ENCODE measurements at regions not wholly inside any gene's neighbourhood (a gene's known extent, or its start where the extent isn't known, plus 50 kb on each side); places are given as distances from the start of the nearest gene placed in this dataset.

DNA sequence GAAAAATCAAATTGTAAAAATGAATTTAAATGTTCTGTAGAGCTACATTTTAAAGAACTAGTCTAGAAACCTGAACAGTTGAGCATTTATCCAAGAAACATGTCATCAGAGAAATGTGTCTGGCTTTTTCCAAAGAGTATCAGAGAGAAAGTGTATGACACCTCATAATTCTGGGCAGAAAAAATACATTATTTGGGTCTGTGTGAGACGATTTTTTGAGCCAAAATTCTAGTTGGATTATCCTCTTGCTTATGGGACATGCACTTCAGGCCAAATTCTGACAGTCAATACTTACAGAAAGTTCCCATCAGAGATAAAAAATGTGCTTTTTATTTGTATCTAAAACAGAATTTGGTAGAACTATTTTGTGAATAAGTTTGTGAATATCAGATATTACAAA is 1242.7 kb downstream of the EPHA7 start:
- H3K27ac ChIP-seq: no peak overlapping the region
- no peaks in the 10 kb centered on the region for H3K9me2 ChIP-seq (replicated peaks; ENCODE audit: insufficient read depth)
- no peaks in the 10 kb centered on the region for H4K20me1 ChIP-seq (ENCODE audit: insufficient read depth, poor library complexity, severe bottlenecking)
- no peaks in the 10 kb centered on the region for H3K36me3 ChIP-seq (replicated peaks; ENCODE audit: insufficient read depth, low read depth)
- TF ChIP-seq EZH2 (IDR thresholded peaks at IDR 0.05; ENCODE audit: borderline replicate concordance) (no peak), EZH2phosphoT487 (IDR thresholded peaks at IDR 0.05; ENCODE audit: low read depth, severe bottlenecking, unreplicated experiment) (no peak)
- TF ChIP-seq, protein P1, sequence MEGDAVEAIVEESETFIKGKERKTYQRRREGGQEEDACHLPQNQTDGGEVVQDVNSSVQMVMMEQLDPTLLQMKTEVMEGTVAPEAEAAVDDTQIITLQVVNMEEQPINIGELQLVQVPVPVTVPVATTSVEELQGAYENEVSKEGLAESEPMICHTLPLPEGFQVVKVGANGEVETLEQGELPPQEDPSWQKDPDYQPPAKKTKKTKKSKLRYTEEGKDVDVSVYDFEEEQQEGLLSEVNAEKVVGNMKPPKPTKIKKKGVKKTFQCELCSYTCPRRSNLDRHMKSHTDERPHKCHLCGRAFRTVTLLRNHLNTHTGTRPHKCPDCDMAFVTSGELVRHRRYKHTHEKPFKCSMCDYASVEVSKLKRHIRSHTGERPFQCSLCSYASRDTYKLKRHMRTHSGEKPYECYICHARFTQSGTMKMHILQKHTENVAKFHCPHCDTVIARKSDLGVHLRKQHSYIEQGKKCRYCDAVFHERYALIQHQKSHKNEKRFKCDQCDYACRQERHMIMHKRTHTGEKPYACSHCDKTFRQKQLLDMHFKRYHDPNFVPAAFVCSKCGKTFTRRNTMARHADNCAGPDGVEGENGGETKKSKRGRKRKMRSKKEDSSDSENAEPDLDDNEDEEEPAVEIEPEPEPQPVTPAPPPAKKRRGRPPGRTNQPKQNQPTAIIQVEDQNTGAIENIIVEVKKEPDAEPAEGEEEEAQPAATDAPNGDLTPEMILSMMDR (IDR thresholded peaks at IDR 0.05; ENCODE audit: poor library complexity): no peak
- no peak overlapping the region for H3K4me2 ChIP-seq
- H2AFZ ChIP-seq: no peak overlapping the region
- WGBS (ENCODE audit: low lambda C conversion rate, missing lambda C conversion rate): 33% methylated on average over 1 of the region's 1 CpG
- H3K9me3 ChIP-seq (ENCODE audit: low read depth): no peaks in the 10 kb centered on the region
- H3K4me3 ChIP-seq: no peak overlapping the region
- H3K4me1 ChIP-seq (ENCODE audit: insufficient read depth): no peaks in the 10 kb centered on the region
- no peak for DNase-seq (ENCODE audit: low spot score)
- H3K27me3 ChIP-seq: no peaks in the 10 kb centered on the region
- H3K79me2 ChIP-seq: no peaks in the 10 kb centered on the region

- WGBS (ENCODE audit: low lambda C conversion rate, missing lambda C conversion rate): 77% methylated on average over 6 of the region's 6 CpGs
- TF ChIP-seq, protein P1 (IDR thresholded peaks at IDR 0.05; ENCODE audit: poor library complexity): no peak
- TF ChIP-seq EZH2phosphoT487 (IDR thresholded peaks at IDR 0.05; ENCODE audit: low read depth, severe bottlenecking, unreplicated experiment): no peak
- TF ChIP-seq EZH2 (IDR thresholded peaks at IDR 0.05; ENCODE audit: borderline replicate concordance): no peak
- no peaks in the 10 kb centered on the region for H3K27me3 ChIP-seq
- no peak overlapping the region for H3K27ac ChIP-seq
- H3K4me2 ChIP-seq: no peak overlapping the region
- DNase-seq (ENCODE audit: low spot score): no peak
- no peaks in the 10 kb centered on the region for H3K4me1 ChIP-seq (ENCODE audit: insufficient read depth)
- H3K4me3 ChIP-seq: no peak overlapping the region
- no peaks in the 10 kb centered on the region for H3K9me2 ChIP-seq (replicated peaks; ENCODE audit: insufficient read depth)
- no peaks in the 10 kb centered on the region for H4K20me1 ChIP-seq (ENCODE audit: insufficient read depth, poor library complexity, severe bottlenecking)
- H2AFZ ChIP-seq: no peak overlapping the region
- no peaks in the 10 kb centered on the region for H3K36me3 ChIP-seq (replicated peaks; ENCODE audit: insufficient read depth, low read depth)
- no peaks in the 10 kb centered on the region for H3K9me3 ChIP-seq (ENCODE audit: low read depth)
- no peaks in the 10 kb centered on the region for H3K79me2 ChIP-seq
These were observed 1244.8 kb downstream of the EPHA7 start for GRCh38 chr6:92174398-92175073.

GRCh38 chr6:92169506-92169905 is 1249.9 kb downstream of the EPHA7 start:
- DNase-seq (ENCODE audit: low spot score): no peak
- 92% methylated on average over 1 of the region's 1 CpG for WGBS (ENCODE audit: low lambda C conversion rate, missing lambda C conversion rate)
- TF ChIP-seq EZH2phosphoT487 (IDR thresholded peaks at IDR 0.05; ENCODE audit: low read depth, severe bottlenecking, unreplicated experiment): no peak
- no peak for TF ChIP-seq EZH2 (IDR thresholded peaks at IDR 0.05; ENCODE audit: borderline replicate concordance)
- TF ChIP-seq, protein P1 (IDR thresholded peaks at IDR 0.05; ENCODE audit: poor library complexity): no peak

More at GRCh38 chr6:92169506-92169905, 1249.9 kb downstream of the EPHA7 start:
- Histone ChIP-seq H2AFZ (no peak overlapping the region), H3K36me3 (replicated peaks; ENCODE audit: insufficient read depth, low read depth) (no peaks in the 10 kb centered on the region), H3K4me3 (no peak overlapping the region), H3K9me2 (replicated peaks; ENCODE audit: insufficient read depth) (no peaks in the 10 kb centered on the region), H3K79me2 (no peaks in the 10 kb centered on the region), H4K20me1 (ENCODE audit: insufficient read depth, poor library complexity, severe bottlenecking) (no peaks in the 10 kb centered on the region), H3K9me3 (ENCODE audit: low read depth) (no peaks in the 10 kb centered on the region), H3K27ac (no peak overlapping the region), H3K27me3 (no peaks in the 10 kb centered on the region), H3K4me2 (no peak overlapping the region), H3K4me1 (ENCODE audit: insufficient read depth) (no peaks in the 10 kb centered on the region)

All from hepatocyte (in vitro differentiated cells).